ENCODE measurements at regions not wholly inside any gene's neighbourhood (a gene's known extent, or its start where the extent isn't known, plus 50 kb on each side); places are given as distances from the start of the nearest gene placed in this dataset.
A peak's percentile ranks its signal among the peaks of the same experiment; 100 is the strongest.
"Not testable (repeated sequence)": the region's sequence is repeated elsewhere in the genome, so short reads cannot be mapped to it uniquely, and the experiment has no call there.

DNA sequence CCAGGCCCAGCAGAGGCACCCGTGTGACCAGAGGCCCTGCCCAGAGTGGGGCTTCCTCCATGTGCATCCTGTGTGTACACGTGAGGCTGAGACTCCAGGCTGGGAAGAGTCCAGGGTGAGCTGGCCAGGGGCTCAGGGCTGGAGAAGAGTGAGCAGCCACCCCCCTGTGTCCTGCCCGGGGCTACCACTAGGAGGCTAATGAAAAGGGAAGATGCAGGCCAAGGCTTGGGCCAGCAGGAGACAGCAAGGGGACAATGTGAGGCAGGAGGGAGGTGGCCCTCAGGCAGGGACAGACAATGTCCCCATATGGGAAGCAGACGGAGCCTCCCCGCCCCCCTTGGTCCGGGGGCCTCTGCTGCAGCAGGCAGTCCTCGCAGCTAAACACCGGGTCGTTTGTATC lies 102.0 kb downstream of the HIF1AN start:
- no peak overlapping the region for H3K4me3 ChIP-seq (ENCODE audit: low read depth, low read length)
- TF ChIP-seq ZBTB20 (tag by site-specific recombination; IDR thresholded peaks at IDR 0.05) (no peak), ZNF121 (tag by site-specific recombination; IDR thresholded peaks at IDR 0.05) (no peak), ZBTB17 (tag by site-specific recombination; IDR thresholded peaks at IDR 0.05) (0 out of 2 replicates have a peak, but pooled peaks have one; percentile 14), ZNF175 (tag by site-specific recombination; IDR thresholded peaks at IDR 0.05) (no peak), ZNF670 (tag by site-specific recombination; IDR thresholded peaks at IDR 0.05; ENCODE audit: low read depth) (no peak), ZIC2 (tag by site-specific recombination; IDR thresholded peaks at IDR 0.05) (peak; percentile 97), ZNF184 (tag by site-specific recombination; IDR thresholded peaks at IDR 0.05) (no peak), ZFP41 (tag by site-specific recombination; IDR thresholded peaks at IDR 0.05; ENCODE audit: borderline replicate concordance) (no peak), ZNF341 (tag by site-specific recombination; IDR thresholded peaks at IDR 0.05; ENCODE audit: low read depth) (peak; percentile 66), SALL2 (tag by site-specific recombination; IDR thresholded peaks at IDR 0.05; ENCODE audit: borderline replicate concordance) (no peak), GLIS1 (tag by site-specific recombination; IDR thresholded peaks at IDR 0.05) (peak; percentile 12; the same call in 1 of the 2 replicates)
- TF ChIP-seq, protein P1, sequence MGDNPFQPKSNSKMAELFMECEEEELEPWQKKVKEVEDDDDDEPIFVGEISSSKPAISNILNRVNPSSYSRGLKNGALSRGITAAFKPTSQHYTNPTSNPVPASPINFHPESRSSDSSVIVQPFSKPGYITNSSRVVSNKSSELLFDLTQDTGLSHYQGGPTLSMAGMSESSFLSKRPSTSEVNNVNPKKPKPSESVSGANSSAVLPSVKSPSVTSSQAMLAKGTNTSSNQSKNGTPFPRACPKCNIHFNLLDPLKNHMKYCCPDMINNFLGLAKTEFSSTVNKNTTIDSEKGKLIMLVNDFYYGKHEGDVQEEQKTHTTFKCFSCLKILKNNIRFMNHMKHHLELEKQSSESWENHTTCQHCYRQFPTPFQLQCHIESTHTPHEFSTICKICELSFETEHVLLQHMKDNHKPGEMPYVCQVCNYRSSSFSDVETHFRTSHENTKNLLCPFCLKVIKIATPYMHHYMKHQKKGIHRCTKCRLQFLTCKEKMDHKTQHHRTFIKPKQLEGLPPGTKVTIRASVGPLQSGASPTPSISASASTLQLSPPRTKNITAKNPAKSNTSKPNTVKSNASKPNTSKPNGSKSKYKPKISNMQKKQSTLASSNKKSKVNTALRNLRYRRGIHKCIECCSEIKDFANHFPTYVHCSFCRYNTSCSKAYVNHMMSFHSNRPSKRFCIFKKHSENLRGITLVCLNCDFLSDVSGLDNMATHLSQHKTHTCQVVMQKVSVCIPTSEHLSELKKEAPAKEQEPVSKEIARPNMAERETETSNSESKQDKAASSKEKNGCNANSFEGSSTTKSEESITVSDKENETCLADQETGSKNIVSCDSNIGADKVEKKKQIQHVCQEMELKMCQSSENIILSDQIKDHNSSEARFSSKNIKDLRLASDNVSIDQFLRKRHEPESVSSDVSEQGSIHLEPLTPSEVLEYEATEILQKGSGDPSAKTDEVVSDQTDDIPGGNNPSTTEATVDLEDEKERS (tag by site-specific recombination; IDR thresholded peaks at IDR 0.05): no peak
- TF ChIP-seq, protein P2, sequence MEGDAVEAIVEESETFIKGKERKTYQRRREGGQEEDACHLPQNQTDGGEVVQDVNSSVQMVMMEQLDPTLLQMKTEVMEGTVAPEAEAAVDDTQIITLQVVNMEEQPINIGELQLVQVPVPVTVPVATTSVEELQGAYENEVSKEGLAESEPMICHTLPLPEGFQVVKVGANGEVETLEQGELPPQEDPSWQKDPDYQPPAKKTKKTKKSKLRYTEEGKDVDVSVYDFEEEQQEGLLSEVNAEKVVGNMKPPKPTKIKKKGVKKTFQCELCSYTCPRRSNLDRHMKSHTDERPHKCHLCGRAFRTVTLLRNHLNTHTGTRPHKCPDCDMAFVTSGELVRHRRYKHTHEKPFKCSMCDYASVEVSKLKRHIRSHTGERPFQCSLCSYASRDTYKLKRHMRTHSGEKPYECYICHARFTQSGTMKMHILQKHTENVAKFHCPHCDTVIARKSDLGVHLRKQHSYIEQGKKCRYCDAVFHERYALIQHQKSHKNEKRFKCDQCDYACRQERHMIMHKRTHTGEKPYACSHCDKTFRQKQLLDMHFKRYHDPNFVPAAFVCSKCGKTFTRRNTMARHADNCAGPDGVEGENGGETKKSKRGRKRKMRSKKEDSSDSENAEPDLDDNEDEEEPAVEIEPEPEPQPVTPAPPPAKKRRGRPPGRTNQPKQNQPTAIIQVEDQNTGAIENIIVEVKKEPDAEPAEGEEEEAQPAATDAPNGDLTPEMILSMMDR (tag by site-specific recombination; IDR thresholded peaks at IDR 0.05): peak; percentile 87
- TF ChIP-seq, protein P3, sequence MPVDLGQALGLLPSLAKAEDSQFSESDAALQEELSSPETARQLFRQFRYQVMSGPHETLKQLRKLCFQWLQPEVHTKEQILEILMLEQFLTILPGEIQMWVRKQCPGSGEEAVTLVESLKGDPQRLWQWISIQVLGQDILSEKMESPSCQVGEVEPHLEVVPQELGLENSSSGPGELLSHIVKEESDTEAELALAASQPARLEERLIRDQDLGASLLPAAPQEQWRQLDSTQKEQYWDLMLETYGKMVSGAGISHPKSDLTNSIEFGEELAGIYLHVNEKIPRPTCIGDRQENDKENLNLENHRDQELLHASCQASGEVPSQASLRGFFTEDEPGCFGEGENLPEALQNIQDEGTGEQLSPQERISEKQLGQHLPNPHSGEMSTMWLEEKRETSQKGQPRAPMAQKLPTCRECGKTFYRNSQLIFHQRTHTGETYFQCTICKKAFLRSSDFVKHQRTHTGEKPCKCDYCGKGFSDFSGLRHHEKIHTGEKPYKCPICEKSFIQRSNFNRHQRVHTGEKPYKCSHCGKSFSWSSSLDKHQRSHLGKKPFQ (tag by site-specific recombination; IDR thresholded peaks at IDR 0.05): no peak
- H3K27ac ChIP-seq (ENCODE audit: extremely low read depth, low read depth, low read length): no peak overlapping the region
- CTCF ChIA-PET: interaction anchor here (0.6 to 2.2 kb wide), 7 partner anchors 9 to 237 kb away, joined by 3 to 14 read pairs (median 3); no protein-coding TSS in a partner anchor
- no peaks in the 10 kb centered on the region for H3K4me1 ChIP-seq (ENCODE audit: control insufficient read depth, insufficient read depth, low read length)
- POLR2A ChIA-PET: no interaction called here
- no peaks in the 10 kb centered on the region for H3K36me3 ChIP-seq (ENCODE audit: control insufficient read depth in 2 of 2, insufficient read depth in 1 of 2, low read length in 2 of 2)
- no peaks in the 10 kb centered on the region for H3K9me3 ChIP-seq (ENCODE audit: control insufficient read depth, insufficient read depth, low read depth, low read length)

DNA sequence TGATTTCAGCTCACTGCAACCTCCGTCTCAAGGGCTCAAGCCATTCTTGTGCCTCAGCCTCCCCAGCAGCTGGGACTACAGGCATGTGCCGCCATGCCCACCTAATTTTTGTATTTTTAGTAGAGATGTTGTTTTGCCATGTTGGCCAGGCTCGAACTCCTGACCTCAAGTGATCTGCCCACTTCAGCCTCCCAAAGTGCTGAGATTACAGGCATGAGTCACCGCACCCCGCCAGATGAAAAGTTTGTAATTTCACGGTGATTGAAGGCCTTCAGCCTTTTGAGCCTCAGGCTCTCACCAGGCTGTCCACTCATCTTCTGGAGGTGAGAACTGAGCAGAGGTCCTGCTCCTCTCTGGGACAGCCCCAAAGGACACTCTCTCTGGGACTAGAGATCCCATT lies 103.2 kb downstream of the HIF1AN start:
- H3K4me3 ChIP-seq (ENCODE audit: low read depth, low read length): not testable (repeated sequence)
- CTCF ChIA-PET: interaction anchor here (0.7 to 1.3 kb wide), 3 partner anchors 31 to 318 kb away, joined by 3 read pairs; no protein-coding TSS in a partner anchor

More for the DNA sequence above, 103.2 kb downstream of the HIF1AN start:
- H3K4me1 ChIP-seq (ENCODE audit: control insufficient read depth, insufficient read depth, low read length); H3K9me3 ChIP-seq (ENCODE audit: control insufficient read depth, insufficient read depth, low read depth, low read length); H3K36me3 ChIP-seq (ENCODE audit: control insufficient read depth in 2 of 2, insufficient read depth in 1 of 2, low read length in 2 of 2); H3K27ac ChIP-seq (ENCODE audit: extremely low read depth, low read depth, low read length); POLR2A ChIA-PET: not testable (repeated sequence)
- TF ChIP-seq GFI1B (tag by site-specific recombination; IDR thresholded peaks at IDR 0.05): peak; percentile 77
- TF ChIP-seq, protein P4, sequence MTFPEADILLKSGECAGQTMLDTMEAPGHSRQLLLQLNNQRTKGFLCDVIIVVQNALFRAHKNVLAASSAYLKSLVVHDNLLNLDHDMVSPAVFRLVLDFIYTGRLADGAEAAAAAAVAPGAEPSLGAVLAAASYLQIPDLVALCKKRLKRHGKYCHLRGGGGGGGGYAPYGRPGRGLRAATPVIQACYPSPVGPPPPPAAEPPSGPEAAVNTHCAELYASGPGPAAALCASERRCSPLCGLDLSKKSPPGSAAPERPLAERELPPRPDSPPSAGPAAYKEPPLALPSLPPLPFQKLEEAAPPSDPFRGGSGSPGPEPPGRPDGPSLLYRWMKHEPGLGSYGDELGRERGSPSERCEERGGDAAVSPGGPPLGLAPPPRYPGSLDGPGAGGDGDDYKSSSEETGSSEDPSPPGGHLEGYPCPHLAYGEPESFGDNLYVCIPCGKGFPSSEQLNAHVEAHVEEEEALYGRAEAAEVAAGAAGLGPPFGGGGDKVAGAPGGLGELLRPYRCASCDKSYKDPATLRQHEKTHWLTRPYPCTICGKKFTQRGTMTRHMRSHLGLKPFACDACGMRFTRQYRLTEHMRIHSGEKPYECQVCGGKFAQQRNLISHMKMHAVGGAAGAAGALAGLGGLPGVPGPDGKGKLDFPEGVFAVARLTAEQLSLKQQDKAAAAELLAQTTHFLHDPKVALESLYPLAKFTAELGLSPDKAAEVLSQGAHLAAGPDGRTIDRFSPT (tag by site-specific recombination; IDR thresholded peaks at IDR 0.05): peak; percentile 79
- 0 out of 2 replicates have a peak, but pooled peaks have one; percentile 28 for TF ChIP-seq ZNF629 (tag by site-specific recombination; IDR thresholded peaks at IDR 0.05)
- TF ChIP-seq, protein P3 (tag by site-specific recombination; IDR thresholded peaks at IDR 0.05): 0 out of 2 replicates have a peak, but pooled peaks have one; percentile 31
- 0 out of 2 replicates have a peak, but pooled peaks have one; percentile 19 for TF ChIP-seq ZIC2 (tag by site-specific recombination; IDR thresholded peaks at IDR 0.05)

Data from HEK293 (cell line).